Transverse colon (tissue), 4 donors: ENCODE measurements at regions not wholly inside any gene's neighbourhood (a gene's known extent, or its start where the extent isn't known, plus 50 kb on each side); places are given as distances from the start of the nearest gene placed in this dataset.

Source experiments
- DNase-seq: peaks from one replicate; pipeline ENCODE4 v3.0.0-alpha.2; 2019
- H3K27ac ChIP-seq, 4 donors: fragments of 200-600 bp; sonication (generic); 2 replicates each; pipeline ENCODE4 v1.5.1; 2016 to 2018; ENCODE audit warnings: inconsistent platforms in 4 of 4
- H3K27me3 ChIP-seq: fragments of 200-600 bp; sonication (generic); 2 replicates; pipeline ENCODE4 v1.5.1; 2017; ENCODE audit warnings: inconsistent platforms
- H3K36me3 ChIP-seq, 4 donors: fragments of 200-600 bp; sonication (generic); 2 replicates each; pipeline ENCODE4 v1.5.1; 2017 to 2019; ENCODE audit warnings: inconsistent platforms in 4 of 4
- H3K4me1 ChIP-seq, 4 donors: fragments of 200-600 bp; sonication (generic); 2 replicates each; pipeline ENCODE4 v1.5.1; 2017 to 2020; ENCODE audit warnings: inconsistent platforms in 4 of 4
- H3K4me3 ChIP-seq, 4 donors: fragments of 200-600 bp; sonication (generic); 1 replicate in 1 of 4; 2 replicates in 3 of 4; pipeline versions ENCODE4 v1.5.1 to v1.6.1; 2017 to 2019; ENCODE audit warnings: inconsistent platforms in 4 of 4
- H3K9me3 ChIP-seq, 2 donors: fragments of 200-600 bp; sonication (generic); 2 replicates each; pipeline ENCODE4 v1.5.1; 2017 to 2019; ENCODE audit warnings: inconsistent platforms in 2 of 2
- EP300 ChIP-seq: sonication (generic); formaldehyde crosslinking; IDR thresholded peaks from one replicate; pipeline ENCODE4 v1.6.1; 2017; ENCODE audit warnings: antibody characterized with exemption, low read depth
- POLR2A ChIP-seq: fragments of 450-650 bp; IDR thresholded peaks from one replicate; pipeline ENCODE4 v1.6.1; 2016; ENCODE audit warnings: antibody characterized with exemption, mild to moderate bottlenecking, moderate library complexity
- POLR2AphosphoS5 ChIP-seq, 3 donors: sonication (generic); formaldehyde crosslinking; IDR thresholded peaks; one replicate each; pipeline ENCODE4 v1.6.1; 2016; ENCODE audit warnings: antibody characterized with exemption in 3 of 3
- WGBS, 2 donors: methylation state at CpG; one replicate each; pipeline ENCODE4 v1.1.5; 2018; ENCODE audit warnings: low coverage in 1 of 2; 5-methylcytosine and 5-hydroxymethylcytosine counted together
- in situ Hi-C, 4 donors: fragments of 200-750 bp; cut with MboI; loops; one replicate each; pipeline versions ENCODE4 v1.15.0 to v1.15.1; 2017; ENCODE audit warnings: low sequenced_read_pairs in 3 of 4, low pct_ligation_motif_present in 1 of 4, low pct_unique_long_range_greater_than_20kb in 1 of 4
- intact Hi-C: fragments of 100-400 bp; cut with DNase I; formaldehyde crosslinking; loops from one replicate; pipeline ENCODE4 v1.15.1; 2023; ENCODE audit warnings: low total_unique reads
- TF ChIP-seq, protein P1 (sequence below), 5 experiments: fragments of 200-600 bp in 3 of 5; fragments of 450-650 bp in 2 of 5; sonication (generic) in 3 of 5; IDR thresholded peaks; 1 replicate in 2 of 5; 2 replicates in 3 of 5; pipeline ENCODE4 v1.5.1; 2016 to 2017; ENCODE audit warnings: antibody characterized with exemption in 5 of 5, inconsistent platforms in 3 of 5, mild to moderate bottlenecking in 2 of 5, moderate library complexity in 1 of 5

DNA sequence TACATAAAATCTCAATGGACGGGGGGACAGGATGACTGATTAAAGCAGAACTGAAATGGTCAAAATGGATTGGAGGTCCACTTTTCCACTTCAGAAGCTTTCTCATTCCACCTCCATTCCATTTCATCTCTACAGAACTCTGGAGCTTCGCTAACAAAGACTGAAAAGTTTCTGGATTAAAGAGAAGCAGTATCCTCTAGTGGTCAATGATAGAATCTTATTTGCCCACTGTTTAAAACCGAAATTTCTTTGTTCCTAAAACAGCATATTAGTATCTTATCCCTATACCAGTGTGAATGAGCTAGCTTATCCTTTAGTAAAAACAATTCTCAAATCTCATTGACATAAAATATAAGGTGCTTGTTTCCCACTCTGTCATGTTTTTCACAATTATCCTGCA is 890.6 kb downstream of the KCNT2 start:
- Histone ChIP-seq H3K4me3 (no peak overlapping the region), H3K27ac (no peak overlapping the region), H3K4me1 (peaks cover 0 to 9% (median 2%) of the 10 kb centered on the region in 4 donors), H3K27me3 (no peaks in the 10 kb centered on the region), H3K9me3 (no peaks in the 10 kb centered on the region), H3K36me3 (no peaks in the 10 kb centered on the region)
- DNase-seq = no peak
- in situ Hi-C loops = no loop called here
- 43 to 62% methylated on average over 3 of the region's 3 CpGs for WGBS, 2 donors
- TF ChIP-seq POLR2A = no peak
- TF ChIP-seq, protein P1, sequence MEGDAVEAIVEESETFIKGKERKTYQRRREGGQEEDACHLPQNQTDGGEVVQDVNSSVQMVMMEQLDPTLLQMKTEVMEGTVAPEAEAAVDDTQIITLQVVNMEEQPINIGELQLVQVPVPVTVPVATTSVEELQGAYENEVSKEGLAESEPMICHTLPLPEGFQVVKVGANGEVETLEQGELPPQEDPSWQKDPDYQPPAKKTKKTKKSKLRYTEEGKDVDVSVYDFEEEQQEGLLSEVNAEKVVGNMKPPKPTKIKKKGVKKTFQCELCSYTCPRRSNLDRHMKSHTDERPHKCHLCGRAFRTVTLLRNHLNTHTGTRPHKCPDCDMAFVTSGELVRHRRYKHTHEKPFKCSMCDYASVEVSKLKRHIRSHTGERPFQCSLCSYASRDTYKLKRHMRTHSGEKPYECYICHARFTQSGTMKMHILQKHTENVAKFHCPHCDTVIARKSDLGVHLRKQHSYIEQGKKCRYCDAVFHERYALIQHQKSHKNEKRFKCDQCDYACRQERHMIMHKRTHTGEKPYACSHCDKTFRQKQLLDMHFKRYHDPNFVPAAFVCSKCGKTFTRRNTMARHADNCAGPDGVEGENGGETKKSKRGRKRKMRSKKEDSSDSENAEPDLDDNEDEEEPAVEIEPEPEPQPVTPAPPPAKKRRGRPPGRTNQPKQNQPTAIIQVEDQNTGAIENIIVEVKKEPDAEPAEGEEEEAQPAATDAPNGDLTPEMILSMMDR (IDR thresholded peaks at IDR 0.05) = peak; percentile 28 to 47 (median 37)
- intact Hi-C loops = no loop called here

DNA sequence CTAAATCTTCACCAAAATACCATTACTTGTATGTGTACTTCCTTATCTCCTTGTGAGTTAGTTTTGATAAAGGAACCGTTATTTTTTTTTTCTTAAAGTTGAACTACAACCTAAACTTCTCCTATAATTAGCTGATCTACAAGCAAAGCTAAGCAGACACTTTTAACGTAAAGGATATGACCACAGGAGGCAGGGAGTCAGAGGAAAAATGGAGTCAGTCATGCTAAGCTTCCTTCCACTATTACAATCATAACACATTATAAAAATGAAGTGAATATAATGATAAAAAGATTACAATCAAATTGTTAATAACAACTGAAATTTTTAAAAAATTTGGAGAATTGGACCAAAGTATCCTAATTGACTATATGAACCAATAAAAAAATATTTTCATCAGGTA is 892.6 kb downstream of the KCNT2 start:
- in situ Hi-C loops (no loop called here), intact Hi-C loops (no loop called here)
- no peak for DNase-seq
- no peak overlapping the region for H3K27ac ChIP-seq
- no peak overlapping the region for H3K4me3 ChIP-seq
- 37 to 58% methylated on average over 2 of the region's 2 CpGs for WGBS, 2 donors
- H3K9me3 ChIP-seq = no peaks in the 10 kb centered on the region
- H3K27me3 ChIP-seq = no peaks in the 10 kb centered on the region
- TF ChIP-seq POLR2A = no peak
- TF ChIP-seq EP300 = no peak
- TF ChIP-seq POLR2AphosphoS5 (IDR thresholded peaks at IDR 0.05) = no peak
- TF ChIP-seq, protein P1 (IDR thresholded peaks at IDR 0.05) = no peak
- peaks cover 0 to 9% (median 2%) of the 10 kb centered on the region in 4 donors for H3K4me1 ChIP-seq
- H3K36me3 ChIP-seq = no peaks in the 10 kb centered on the region

DNA sequence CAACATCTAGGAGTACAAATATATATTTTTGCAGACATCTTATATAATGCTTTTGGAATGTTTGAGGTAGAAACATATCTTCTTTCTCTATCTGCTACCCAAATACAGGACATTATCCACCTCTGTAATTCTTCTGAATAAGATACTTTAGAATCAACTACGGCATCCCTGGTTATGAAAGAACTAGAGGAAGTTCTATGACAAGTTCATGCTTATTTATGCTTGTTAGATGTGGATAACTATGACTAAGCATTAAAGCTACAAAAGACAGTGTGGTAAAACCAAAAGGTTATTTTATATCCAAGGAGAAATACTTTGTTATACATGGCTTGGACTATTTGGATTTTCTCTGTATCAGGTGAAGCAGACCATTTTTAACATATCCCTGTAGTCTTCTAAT is 894.0 kb downstream of the KCNT2 start:
- TF ChIP-seq POLR2AphosphoS5 (IDR thresholded peaks at IDR 0.05) = no peak
- TF ChIP-seq, protein P1 (IDR thresholded peaks at IDR 0.05) = no peak
- TF ChIP-seq POLR2A = no peak
- TF ChIP-seq EP300 = no peak
- Histone ChIP-seq H3K36me3 (no peaks in the 10 kb centered on the region), H3K27me3 (no peaks in the 10 kb centered on the region), H3K27ac (no peak overlapping the region), H3K9me3 (no peaks in the 10 kb centered on the region), H3K4me3 (no peak overlapping the region), H3K4me1 (peaks cover 0 to 9% (median 2%) of the 10 kb centered on the region in 4 donors)
- intact Hi-C loops (no loop called here), in situ Hi-C loops (no loop called here)
- no peak for DNase-seq
- WGBS, 2 donors = 43 to 57% methylated on average over 1 of the region's 1 CpG

DNA sequence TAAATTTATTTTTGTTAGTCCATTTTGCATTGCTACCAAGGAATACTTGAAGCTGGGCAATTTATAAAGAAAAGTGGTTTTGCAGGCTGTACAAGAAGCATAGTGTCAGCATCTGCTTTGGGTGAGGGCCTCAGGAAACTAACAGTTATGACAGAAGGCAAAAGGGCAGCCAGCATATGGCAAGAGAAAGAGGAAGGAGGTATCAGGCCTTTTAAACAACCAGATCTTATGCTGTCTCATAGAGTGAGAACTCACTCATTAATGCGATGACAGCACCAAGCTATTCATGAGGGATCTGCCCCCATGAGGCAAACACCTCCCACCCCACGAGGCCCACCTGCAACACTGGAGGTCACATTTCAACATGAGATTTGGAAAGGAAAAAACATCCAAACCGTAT is 898.4 kb downstream of the KCNT2 start:
- intact Hi-C loops = no loop called here
- H3K36me3 ChIP-seq = no peaks in the 10 kb centered on the region
- 40 to 53% methylated on average over 2 to 3 of the region's 3 CpGs for WGBS, 2 donors

More for the DNA sequence above, 898.4 kb downstream of the KCNT2 start:
- TF ChIP-seq EP300 (no peak), POLR2AphosphoS5 (IDR thresholded peaks at IDR 0.05) (no peak), POLR2A (no peak)
- TF ChIP-seq, protein P1 (IDR thresholded peaks at IDR 0.05) = no peak
- H3K4me3 ChIP-seq = no peak overlapping the region
- in situ Hi-C loops = no loop called here
- no peak for DNase-seq
- H3K27ac ChIP-seq = no peak overlapping the region
- H3K9me3 ChIP-seq = no peaks in the 10 kb centered on the region
- no peaks in the 10 kb centered on the region for H3K27me3 ChIP-seq
- no peaks in the 10 kb centered on the region for H3K4me1 ChIP-seq
